ENCODE measurements at regions not wholly inside any gene's neighbourhood (a gene's known extent, or its start where the extent isn't known, plus 50 kb on each side); places are given as distances from the start of the nearest gene placed in this dataset.

GRCh38 chr17:72587773-72588511, 467.1 kb downstream of the SOX9 start:
- Histone ChIP-seq H3K27me3 (peaks cover 9% of the 10 kb centered on the region), H3K9me3 (no peaks in the 10 kb centered on the region), H3K36me3 (no peaks in the 10 kb centered on the region), H3K4me1 (peaks cover 10 to 15% of the 10 kb centered on the region in 2 donors), H3K4me3 (replicated peaks in 1 of 3) (no peak overlapping the region), H3K27ac (no peak overlapping the region)
- WGBS, 2 donors, result 33 to 41% methylated on average over 11 of the region's 11 CpGs
- TF ChIP-seq POLR2A (IDR thresholded peaks at IDR 0.05), result no peak
- TF ChIP-seq CTCF (IDR thresholded peaks at IDR 0.05), result no peak
- no peak for DNase-seq
- intact Hi-C loops (cut with DNase I), result no loop called here

- DNase-seq, result no peak
- intact Hi-C loops (cut with DNase I), result no loop called here
- WGBS, 2 donors, result 65 to 73% methylated on average over 7 of the region's 7 CpGs
Measured at GRCh38 chr17:72588561-72588960, 467.7 kb downstream of the SOX9 start.

GRCh38 chr17:72588961-72589360, 468.1 kb downstream of the SOX9 start:
- Histone ChIP-seq H3K4me3 (replicated peaks in 1 of 3) (no peak overlapping the region), H3K9me3 (no peaks in the 10 kb centered on the region), H3K36me3 (no peaks in the 10 kb centered on the region), H3K27me3 (peaks cover 9% of the 10 kb centered on the region), H3K4me1 (peaks cover 10 to 15% of the 10 kb centered on the region in 2 donors), H3K27ac (no peak overlapping the region)
- TF ChIP-seq CTCF (IDR thresholded peaks at IDR 0.05) (no peak), POLR2A (IDR thresholded peaks at IDR 0.05) (no peak)
- WGBS, 2 donors, result 72 to 74% methylated on average over 11 of the region's 11 CpGs
- no peak for DNase-seq
- intact Hi-C loops (cut with DNase I), result no loop called here

More at GRCh38 chr17:72588561-72588960, 467.7 kb downstream of the SOX9 start:
- Histone ChIP-seq H3K27me3 (peaks cover 9% of the 10 kb centered on the region), H3K4me1 (peaks cover 10 to 15% of the 10 kb centered on the region in 2 donors), H3K4me3 (replicated peaks in 1 of 3) (no peak overlapping the region), H3K27ac (no peak overlapping the region), H3K9me3 (no peaks in the 10 kb centered on the region), H3K36me3 (no peaks in the 10 kb centered on the region)
- TF ChIP-seq POLR2A (IDR thresholded peaks at IDR 0.05), result no peak
- no peak for TF ChIP-seq CTCF (IDR thresholded peaks at IDR 0.05)

- TF ChIP-seq POLR2A (IDR thresholded peaks at IDR 0.05), result no peak
- no peak for TF ChIP-seq CTCF (IDR thresholded peaks at IDR 0.05)
- Histone ChIP-seq H3K36me3 (no peaks in the 10 kb centered on the region), H3K27ac (no peak overlapping the region), H3K4me1 (peaks cover 10 to 15% of the 10 kb centered on the region in 2 donors), H3K9me3 (no peaks in the 10 kb centered on the region), H3K27me3 (peaks cover 9% of the 10 kb centered on the region), H3K4me3 (replicated peaks in 1 of 3) (no peak overlapping the region)
- 64 to 67% methylated on average over 3 of the region's 3 CpGs for WGBS, 2 donors
- no peak for DNase-seq
- intact Hi-C loops (cut with DNase I), result no loop called here
Measured at GRCh38 chr17:72590382-72590781, 469.6 kb downstream of the SOX9 start.

GRCh38 chr17:72590882-72591281, 470.1 kb downstream of the SOX9 start:
- Histone ChIP-seq H3K27ac (no peak overlapping the region), H3K36me3 (no peaks in the 10 kb centered on the region), H3K9me3 (no peaks in the 10 kb centered on the region), H3K27me3 (peaks cover 9% of the 10 kb centered on the region), H3K4me1 (peaks cover 10 to 15% of the 10 kb centered on the region in 2 donors), H3K4me3 (replicated peaks in 1 of 3) (no peak overlapping the region)
- TF ChIP-seq POLR2A (IDR thresholded peaks at IDR 0.05) (no peak), CTCF (IDR thresholded peaks at IDR 0.05) (no peak)
- intact Hi-C loops (cut with DNase I), result no loop called here
- no peak for DNase-seq
- WGBS, 2 donors, result 31 to 38% methylated on average over 9 of the region's 9 CpGs

Measured in thyroid gland (tissue), 4 donors.